WTC11 (cell line): ENCODE measurements at regions not wholly inside any gene's neighbourhood (a gene's known extent, or its start where the extent isn't known, plus 50 kb on each side); places are given as distances from the start of the nearest gene placed in this dataset.

ENCODE experiments used
- ATAC-seq: fragments of 200-7000 bp; cut with Tn5 transposase; 2 replicates; pipeline ENCODE4 v1.10.0; 2021; ENCODE audit warnings: mild to moderate bottlenecking, moderate library complexity
- CTCF ChIA-PET: fragments of 300-600 bp; sonication (Branson Sonifier 250); formaldehyde crosslinking; loops from one replicate; lab custom pipeline; 2021; ENCODE audit warnings: antibody characterized with exemption; lab: Charles Lee
- POLR2A ChIA-PET: fragments of 350-600 bp; sonication (Branson Sonifier 250); formaldehyde crosslinking; loops from one replicate; lab custom pipeline; 2021; ENCODE audit warnings: antibody characterized with exemption; lab: Charles Lee
- DNase-seq: peaks from one replicate; pipeline ENCODE4 v3.0.0; 2021; ENCODE audit warnings: low spot score
- H3K27ac Mint-ChIP-seq: 2 replicates; pipeline ENCODE4 v1.8.0; 2021; ENCODE audit warnings: mixed read lengths
- H3K27me3 Mint-ChIP-seq: 2 replicates; pipeline ENCODE4 v1.8.0; 2021; ENCODE audit warnings: low read depth, mild to moderate bottlenecking, moderate library complexity, mixed read lengths
- H3K36me3 Mint-ChIP-seq: 2 replicates; pipeline ENCODE4 v1.8.0; 2021; ENCODE audit warnings: mixed read lengths
- H3K4me1 Mint-ChIP-seq: 2 replicates; pipeline ENCODE4 v1.8.0; 2022; ENCODE audit warnings: mixed read lengths
- H3K4me3 Mint-ChIP-seq: 2 replicates; pipeline ENCODE4 v1.8.0; 2021; ENCODE audit warnings: mild to moderate bottlenecking, moderate library complexity, mixed read lengths
- H3K9me3 Mint-ChIP-seq: 2 replicates; pipeline ENCODE4 v1.8.0; 2021; ENCODE audit warnings: mixed read lengths
- CTCF ChIP-seq: fragments of 200-600 bp; IDR thresholded peaks from 2 replicates; pipeline ENCODE4 v1.8.0; 2022; ENCODE audit warnings: antibody characterized with exemption
- ERG ChIP-seq: fragments of 250-450 bp; sonication (Bioruptor Pico); IDR thresholded peaks from 2 replicates; pipeline ENCODE4 v1.8.0; 2021; ENCODE audit warnings: mild to moderate bottlenecking
- MXD4 ChIP-seq: fragments of 250-450 bp; sonication (Bioruptor Pico); IDR thresholded peaks from 2 replicates; pipeline ENCODE4 v1.8.0; 2021; ENCODE audit warnings: mild to moderate bottlenecking, moderate library complexity, borderline replicate concordance
- NFYB ChIP-seq: sonication (generic); formaldehyde crosslinking; conservative IDR thresholded peaks from 2 replicates; pipeline ENCODE4 v1.8.0; 2022; ENCODE audit warnings: low read depth, missing genetic modification reagents
- NR1H2 ChIP-seq: sonication (generic); formaldehyde crosslinking; IDR thresholded peaks from 2 replicates; pipeline ENCODE4 v1.9.0; 2021; ENCODE audit warnings: mild to moderate bottlenecking, moderate library complexity, missing genetic modification reagents
- PREB ChIP-seq: sonication (generic); formaldehyde crosslinking; IDR thresholded peaks from 2 replicates; pipeline ENCODE4 v1.8.1; 2022; ENCODE audit warnings: mild to moderate bottlenecking, missing genetic modification reagents, moderate library complexity, borderline replicate concordance
- PRRX2 ChIP-seq: fragments of 250-450 bp; sonication (Bioruptor Pico); IDR thresholded peaks from 2 replicates; pipeline ENCODE4 v1.8.0; 2021; ENCODE audit warnings: mild to moderate bottlenecking
- RORB ChIP-seq: fragments of 250-450 bp; sonication (Bioruptor Pico); IDR thresholded peaks from 2 replicates; pipeline ENCODE4 v1.9.0; 2021; ENCODE audit warnings: mild to moderate bottlenecking
- SP1 ChIP-seq: sonication (generic); formaldehyde crosslinking; conservative IDR thresholded peaks from 2 replicates; pipeline ENCODE4 v1.8.1; 2022; ENCODE audit warnings: missing genetic modification reagents
- STAT6 ChIP-seq: sonication (generic); formaldehyde crosslinking; conservative IDR thresholded peaks from 2 replicates; pipeline ENCODE4 v1.8.1; 2023; ENCODE audit warnings: mild to moderate bottlenecking, low read depth, missing genetic modification reagents, moderate library complexity
- USF1 ChIP-seq: sonication (generic); formaldehyde crosslinking; IDR thresholded peaks from 2 replicates; pipeline ENCODE4 v1.8.0; 2022; ENCODE audit warnings: mild to moderate bottlenecking, missing genetic modification reagents
- ZNF121 ChIP-seq: sonication (generic); formaldehyde crosslinking; IDR thresholded peaks from 2 replicates; pipeline ENCODE4 v1.8.0; 2023; ENCODE audit warnings: missing genetic modification reagents

GRCh38 chr5:68459093-68459809 lies 243.7 kb downstream of the PIK3R1 start (continued):
- TF ChIP-seq STAT6 (CRISPR knock-in tag) (no peak), PRRX2 (CRISPR knock-in tag) (no peak), NR1H2 (CRISPR knock-in tag) (no peak)

GRCh38 chr5:68459810-68460139 lies 244.2 kb downstream of the PIK3R1 start:
- H3K9me3 Mint-ChIP-seq: peaks cover 5% of the 10 kb centered on the region
- POLR2A ChIA-PET: no interaction called here

GRCh38 chr5:68460147-68460798 lies 244.7 kb downstream of the PIK3R1 start:
- TF ChIP-seq USF1 (CRISPR knock-in tag): no peak
- TF ChIP-seq ERG (CRISPR knock-in tag): no peak
- TF ChIP-seq CTCF: peak; percentile 42
- ChIA-PET CTCF (interaction anchor here (0.6 to 1.0 kb wide), 2 partner anchors 28 to 530 kb away, joined by 3 read pairs; no protein-coding TSS in a partner anchor), POLR2A (no interaction called here)
- H3K4me3 Mint-ChIP-seq: no peak overlapping the region
- no peaks in the 10 kb centered on the region for H3K27me3 Mint-ChIP-seq
- ATAC-seq (peak; percentile 81), DNase-seq (no peak)
- peaks cover 32% of the 10 kb centered on the region for H3K4me1 Mint-ChIP-seq
- H3K36me3 Mint-ChIP-seq: no peaks in the 10 kb centered on the region
- peaks cover under 1% of the 10 kb centered on the region for H3K9me3 Mint-ChIP-seq
- no peak overlapping the region for H3K27ac Mint-ChIP-seq

More at GRCh38 chr5:68459810-68460139, 244.2 kb downstream of the PIK3R1 start:
- no peak for DNase-seq
- TF ChIP-seq MXD4 (CRISPR knock-in tag) (no peak), PREB (CRISPR knock-in tag) (no peak), ZNF121 (CRISPR knock-in tag) (no peak), RORB (no peak), NFYB (CRISPR knock-in tag) (no peak), SP1 (no peak)
- TF ChIP-seq, all 79 proteins: peak for 0
- CTCF ChIA-PET: interaction anchor here (1.0 kb wide), 1 partner anchor 28 kb away, joined by 3 read pairs; no protein-coding TSS in a partner anchor
- ATAC-seq: no peak
- Mint-ChIP-seq H3K4me1 (peaks cover 37% of the 10 kb centered on the region), H3K36me3 (peaks cover 4% of the 10 kb centered on the region), H3K4me3 (no peak overlapping the region), H3K27ac (no peak overlapping the region), H3K27me3 (no peaks in the 10 kb centered on the region)
